ENCODE measurements at regions not wholly inside any gene's neighbourhood (a gene's known extent, or its start where the extent isn't known, plus 50 kb on each side); places are given as distances from the start of the nearest gene placed in this dataset.

GRCh38 chr14:81955123-81955522, 421.5 kb upstream of the SEL1L start:
- TF ChIP-seq POLR2A (IDR thresholded peaks at IDR 0.05; ENCODE audit: low read length): no peak
- no peak for TF ChIP-seq CTCF (IDR thresholded peaks at IDR 0.05)
- no peak for TF ChIP-seq SMC3 (IDR thresholded peaks at IDR 0.05)
- no peak for TF ChIP-seq NFE2L2 (conservative IDR thresholded peaks at IDR 0.05; ENCODE audit: low read length)
- TF ChIP-seq RFX5 (IDR thresholded peaks at IDR 0.05): no peak
